ENCODE measurements at regions not wholly inside any gene's neighbourhood (a gene's known extent, or its start where the extent isn't known, plus 50 kb on each side); places are given as distances from the start of the nearest gene placed in this dataset.

DNA sequence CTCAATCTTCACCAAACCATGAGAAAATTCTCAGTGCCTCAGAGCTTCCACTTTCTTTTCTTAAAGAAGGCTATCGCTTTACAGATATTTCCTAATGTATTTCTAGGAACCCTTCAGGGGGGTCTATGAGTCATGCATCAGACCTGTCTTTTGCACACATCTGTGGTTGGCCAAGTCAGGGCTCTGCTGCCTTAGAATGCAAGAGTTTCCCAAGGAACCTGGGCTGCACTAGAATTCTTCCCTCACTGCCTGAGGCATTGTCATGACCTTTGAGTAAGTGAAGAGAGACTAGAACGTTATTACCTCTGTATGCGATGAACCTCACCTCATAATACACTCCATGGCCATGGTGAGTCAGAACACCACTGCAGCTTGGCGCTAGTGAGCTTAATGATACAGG lies 365.0 kb upstream of the ID4 start:
- H3K4me3 ChIP-seq (ENCODE audit: insufficient read depth, low read length, poor library complexity, severe bottlenecking), result no peak overlapping the region
- no peaks in the 10 kb centered on the region for H3K27me3 ChIP-seq (ENCODE audit: low read length)
- no peak overlapping the region for H2AFZ ChIP-seq (ENCODE audit: low read depth, low read length, severe bottlenecking)
- H3K9me3 ChIP-seq (ENCODE audit: insufficient read depth, low read length), result no peaks in the 10 kb centered on the region
- H4K20me1 ChIP-seq (ENCODE audit: low read depth, low read length), result no peaks in the 10 kb centered on the region
- H3K36me3 ChIP-seq (ENCODE audit: low read length), result no peaks in the 10 kb centered on the region
- no peaks in the 10 kb centered on the region for H3K9me2 ChIP-seq (replicated peaks; ENCODE audit: insufficient read depth, low read length)
- H3K79me2 ChIP-seq (ENCODE audit: insufficient read depth, low read length), result no peaks in the 10 kb centered on the region
- no peaks in the 10 kb centered on the region for H3F3A ChIP-seq (ENCODE audit: insufficient read depth)
- no peak overlapping the region for H3K27ac ChIP-seq (ENCODE audit: low read depth, low read length)
- TF ChIP-seq, protein P1, sequence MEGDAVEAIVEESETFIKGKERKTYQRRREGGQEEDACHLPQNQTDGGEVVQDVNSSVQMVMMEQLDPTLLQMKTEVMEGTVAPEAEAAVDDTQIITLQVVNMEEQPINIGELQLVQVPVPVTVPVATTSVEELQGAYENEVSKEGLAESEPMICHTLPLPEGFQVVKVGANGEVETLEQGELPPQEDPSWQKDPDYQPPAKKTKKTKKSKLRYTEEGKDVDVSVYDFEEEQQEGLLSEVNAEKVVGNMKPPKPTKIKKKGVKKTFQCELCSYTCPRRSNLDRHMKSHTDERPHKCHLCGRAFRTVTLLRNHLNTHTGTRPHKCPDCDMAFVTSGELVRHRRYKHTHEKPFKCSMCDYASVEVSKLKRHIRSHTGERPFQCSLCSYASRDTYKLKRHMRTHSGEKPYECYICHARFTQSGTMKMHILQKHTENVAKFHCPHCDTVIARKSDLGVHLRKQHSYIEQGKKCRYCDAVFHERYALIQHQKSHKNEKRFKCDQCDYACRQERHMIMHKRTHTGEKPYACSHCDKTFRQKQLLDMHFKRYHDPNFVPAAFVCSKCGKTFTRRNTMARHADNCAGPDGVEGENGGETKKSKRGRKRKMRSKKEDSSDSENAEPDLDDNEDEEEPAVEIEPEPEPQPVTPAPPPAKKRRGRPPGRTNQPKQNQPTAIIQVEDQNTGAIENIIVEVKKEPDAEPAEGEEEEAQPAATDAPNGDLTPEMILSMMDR (IDR thresholded peaks at IDR 0.05; ENCODE audit: insufficient read depth, low read length, poor library complexity, severe bottlenecking), result no peak
- no peak for TF ChIP-seq EZH2phosphoT487 (conservative IDR thresholded peaks at IDR 0.05; ENCODE audit: low read length)
- H3K9ac ChIP-seq (ENCODE audit: low read length), result no peak overlapping the region
- no peak overlapping the region for H3K4me2 ChIP-seq (ENCODE audit: low read depth, low read length, poor library complexity, severe bottlenecking)

DNA sequence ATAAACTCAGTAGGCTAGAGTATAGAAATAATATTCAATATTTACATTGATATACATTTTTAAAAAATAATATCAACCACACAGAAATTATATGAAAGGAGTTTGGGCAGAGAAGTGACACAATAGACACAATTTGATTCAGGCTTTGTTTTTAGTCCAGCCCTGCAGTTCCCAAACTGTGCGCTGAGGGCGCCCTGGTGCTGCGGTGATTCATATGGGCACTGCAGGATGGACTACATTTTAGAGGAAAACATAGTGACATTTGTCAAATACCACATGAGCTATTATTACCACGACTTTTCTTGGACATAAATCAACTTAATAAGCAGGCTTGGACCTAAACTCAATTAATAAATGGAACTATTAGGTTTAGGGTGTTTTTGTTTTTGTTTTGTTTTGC lies 364.3 kb upstream of the ID4 start:
- Histone ChIP-seq H3F3A (ENCODE audit: insufficient read depth) (no peaks in the 10 kb centered on the region), H3K27me3 (ENCODE audit: low read length) (no peaks in the 10 kb centered on the region), H3K36me3 (ENCODE audit: low read length) (no peaks in the 10 kb centered on the region), H4K20me1 (ENCODE audit: low read depth, low read length) (no peaks in the 10 kb centered on the region), H3K9me3 (ENCODE audit: insufficient read depth, low read length) (no peaks in the 10 kb centered on the region), H3K4me3 (ENCODE audit: insufficient read depth, low read length, poor library complexity, severe bottlenecking) (no peak overlapping the region), H3K4me2 (ENCODE audit: low read depth, low read length, poor library complexity, severe bottlenecking) (no peak overlapping the region), H3K9ac (ENCODE audit: low read length) (no peak overlapping the region), H3K79me2 (ENCODE audit: insufficient read depth, low read length) (no peaks in the 10 kb centered on the region), H3K9me2 (replicated peaks; ENCODE audit: insufficient read depth, low read length) (no peaks in the 10 kb centered on the region), H3K27ac (ENCODE audit: low read depth, low read length) (no peak overlapping the region), H2AFZ (ENCODE audit: low read depth, low read length, severe bottlenecking) (no peak overlapping the region)
- TF ChIP-seq, protein P1 (IDR thresholded peaks at IDR 0.05; ENCODE audit: insufficient read depth, low read length, poor library complexity, severe bottlenecking), result peak; percentile 66
- TF ChIP-seq EZH2phosphoT487 (conservative IDR thresholded peaks at IDR 0.05; ENCODE audit: low read length), result no peak

DNA sequence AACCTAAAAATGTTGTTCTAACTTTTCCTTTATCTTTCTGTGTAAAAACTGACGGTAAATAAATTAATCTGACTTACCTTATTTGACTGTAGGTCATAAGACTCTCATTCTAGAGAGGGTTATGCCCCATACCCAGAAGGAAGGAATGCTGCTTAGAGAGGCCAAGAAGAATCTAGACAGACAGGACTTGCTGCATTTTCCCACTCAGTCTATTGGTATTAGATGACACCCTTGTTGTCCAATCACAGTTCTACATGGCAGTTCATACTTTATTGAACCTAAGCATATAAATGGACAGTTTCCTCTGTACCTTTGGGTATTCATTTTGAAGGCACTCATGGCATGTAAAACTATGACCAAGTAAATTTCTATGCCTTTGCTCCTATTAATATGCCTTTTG lies 359.6 kb upstream of the ID4 start:
- Histone ChIP-seq H3K9me3 (ENCODE audit: insufficient read depth, low read length) (no peaks in the 10 kb centered on the region), H3K9ac (ENCODE audit: low read length) (no peak overlapping the region), H3K4me2 (ENCODE audit: low read depth, low read length, poor library complexity, severe bottlenecking) (no peak overlapping the region), H3K9me2 (replicated peaks; ENCODE audit: insufficient read depth, low read length) (no peaks in the 10 kb centered on the region), H2AFZ (ENCODE audit: low read depth, low read length, severe bottlenecking) (no peak overlapping the region), H3K27me3 (ENCODE audit: low read length) (no peaks in the 10 kb centered on the region), H3K27ac (ENCODE audit: low read depth, low read length) (no peak overlapping the region), H3F3A (ENCODE audit: insufficient read depth) (no peaks in the 10 kb centered on the region), H4K20me1 (ENCODE audit: low read depth, low read length) (no peaks in the 10 kb centered on the region), H3K36me3 (ENCODE audit: low read length) (no peaks in the 10 kb centered on the region), H3K4me3 (ENCODE audit: insufficient read depth, low read length, poor library complexity, severe bottlenecking) (no peak overlapping the region), H3K79me2 (ENCODE audit: insufficient read depth, low read length) (no peaks in the 10 kb centered on the region)
- TF ChIP-seq, protein P1 (IDR thresholded peaks at IDR 0.05; ENCODE audit: insufficient read depth, low read length, poor library complexity, severe bottlenecking), result no peak

DNA sequence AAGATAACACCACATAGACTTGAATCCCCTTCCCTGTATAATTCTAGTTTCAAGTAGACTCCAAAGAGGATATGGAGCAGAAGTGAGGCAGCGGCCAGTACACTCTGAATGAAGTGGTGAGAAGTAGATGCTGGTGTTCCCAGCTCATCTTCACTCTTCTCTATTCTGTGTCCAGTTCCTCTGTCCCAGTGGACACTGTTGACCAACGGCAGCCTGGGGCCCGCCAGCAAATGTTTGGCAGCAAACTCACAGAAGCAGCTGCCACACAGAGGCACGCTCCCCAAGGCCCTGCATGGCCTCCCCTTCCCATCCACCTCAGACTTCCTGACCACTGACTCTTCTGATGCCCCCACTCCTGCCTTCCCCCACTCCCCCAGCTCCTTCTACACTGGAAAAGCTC lies 358.9 kb upstream of the ID4 start:
- no peak for TF ChIP-seq EZH2phosphoT487 (conservative IDR thresholded peaks at IDR 0.05; ENCODE audit: low read length)
- TF ChIP-seq, protein P1 (IDR thresholded peaks at IDR 0.05; ENCODE audit: insufficient read depth, low read length, poor library complexity, severe bottlenecking), result no peak
- H3K27ac ChIP-seq (ENCODE audit: low read depth, low read length), result no peak overlapping the region
- no peak overlapping the region for H3K9ac ChIP-seq (ENCODE audit: low read length)
- H3K4me3 ChIP-seq (ENCODE audit: insufficient read depth, low read length, poor library complexity, severe bottlenecking), result no peak overlapping the region
- no peaks in the 10 kb centered on the region for H3K27me3 ChIP-seq (ENCODE audit: low read length)
- H3F3A ChIP-seq (ENCODE audit: insufficient read depth), result no peaks in the 10 kb centered on the region
- H2AFZ ChIP-seq (ENCODE audit: low read depth, low read length, severe bottlenecking), result no peak overlapping the region
- no peaks in the 10 kb centered on the region for H3K79me2 ChIP-seq (ENCODE audit: insufficient read depth, low read length)
- no peaks in the 10 kb centered on the region for H4K20me1 ChIP-seq (ENCODE audit: low read depth, low read length)
- no peaks in the 10 kb centered on the region for H3K9me3 ChIP-seq (ENCODE audit: insufficient read depth, low read length)
- H3K4me2 ChIP-seq (ENCODE audit: low read depth, low read length, poor library complexity, severe bottlenecking), result no peak overlapping the region
- no peaks in the 10 kb centered on the region for H3K9me2 ChIP-seq (replicated peaks; ENCODE audit: insufficient read depth, low read length)
- no peaks in the 10 kb centered on the region for H3K36me3 ChIP-seq (ENCODE audit: low read length)
